ENCODE measurements at regions not wholly inside any gene's neighbourhood (a gene's known extent, or its start where the extent isn't known, plus 50 kb on each side); places are given as distances from the start of the nearest gene placed in this dataset.
A peak's percentile ranks its signal among the peaks of the same experiment; 100 is the strongest.
"Not testable (repeated sequence)": the region's sequence is repeated elsewhere in the genome, so short reads cannot be mapped to it uniquely, and the experiment has no call there.

DNA sequence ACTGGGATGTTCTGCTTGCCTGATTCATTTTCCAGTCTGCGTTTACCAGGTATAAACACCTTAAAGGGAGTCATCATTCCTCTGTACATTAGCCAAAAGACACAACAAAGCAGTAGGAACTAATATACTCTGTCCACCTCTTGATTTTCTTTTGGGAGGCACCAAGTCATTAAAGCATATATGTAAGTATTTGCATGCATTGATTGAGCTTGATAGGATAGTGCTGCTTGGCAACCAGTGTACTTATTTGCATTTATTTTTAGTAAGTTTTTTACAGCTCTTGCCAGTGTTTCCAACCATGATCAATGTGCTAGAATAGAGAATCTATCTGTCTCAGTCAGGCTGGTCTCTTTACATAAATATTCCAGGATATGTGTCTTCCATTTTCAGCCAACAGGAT, 353.3 kb upstream of the SEMA3C start:
- no peak for DNase-seq

DNA sequence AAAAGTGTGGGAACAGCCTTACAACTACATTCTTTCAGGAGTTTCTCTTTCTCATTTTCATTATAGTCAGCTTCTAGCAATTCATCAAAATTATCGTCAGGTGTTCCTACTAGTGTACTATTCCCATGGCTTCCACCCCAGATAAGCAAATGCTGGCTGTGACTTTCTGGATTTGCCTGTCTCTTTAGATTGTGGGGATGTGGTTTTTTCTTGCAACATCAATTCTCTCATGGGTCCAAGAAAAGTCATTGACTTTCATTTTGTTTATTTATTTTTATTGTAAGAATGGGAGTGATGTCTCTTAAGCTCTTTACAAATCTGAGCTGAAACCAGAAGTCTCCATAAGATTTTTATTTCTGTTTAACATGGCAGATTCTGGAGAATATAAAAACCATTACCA, 349.7 kb upstream of the SEMA3C start:
- no peak for DNase-seq

DNA sequence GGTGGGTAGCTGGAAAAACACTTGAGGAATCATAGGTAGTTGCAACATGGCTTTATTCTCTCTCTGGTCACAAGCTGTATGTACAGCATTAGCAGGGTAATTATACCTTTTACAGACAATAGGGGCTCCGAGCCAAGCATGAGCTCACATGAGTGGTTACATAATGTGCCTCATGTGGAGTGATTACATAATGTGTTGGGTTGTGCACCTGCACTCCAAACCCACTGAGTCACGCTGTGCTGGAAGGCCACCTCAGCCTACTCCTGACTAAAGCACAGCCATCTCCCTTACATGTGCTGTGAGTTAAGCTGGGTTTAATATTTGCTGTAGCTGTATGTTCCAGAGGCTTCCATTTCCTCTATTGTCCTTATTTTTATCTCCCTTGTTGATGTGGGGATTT, 348.7 kb upstream of the SEMA3C start:
- DNase-seq: no peak

DNA sequence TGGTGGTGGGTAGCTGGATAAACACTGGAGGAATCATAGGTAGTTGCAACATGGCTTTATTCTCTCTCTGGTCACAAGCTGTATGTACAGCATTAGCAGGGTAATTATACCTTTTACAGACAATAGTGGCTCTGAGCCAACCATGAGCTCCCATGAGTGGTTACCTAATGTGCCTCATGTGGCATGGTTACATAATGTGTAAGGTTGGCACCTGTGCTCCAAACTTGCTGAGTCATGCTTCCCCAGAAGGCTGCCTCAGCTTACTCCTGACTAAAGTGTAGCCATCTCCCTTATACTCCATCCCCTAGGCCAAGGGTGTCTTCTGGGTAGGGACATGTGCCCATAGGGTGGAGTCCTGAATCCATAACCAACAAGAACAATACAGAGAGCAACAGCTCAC, 345.3 kb upstream of the SEMA3C start:
- no peak for DNase-seq

DNA sequence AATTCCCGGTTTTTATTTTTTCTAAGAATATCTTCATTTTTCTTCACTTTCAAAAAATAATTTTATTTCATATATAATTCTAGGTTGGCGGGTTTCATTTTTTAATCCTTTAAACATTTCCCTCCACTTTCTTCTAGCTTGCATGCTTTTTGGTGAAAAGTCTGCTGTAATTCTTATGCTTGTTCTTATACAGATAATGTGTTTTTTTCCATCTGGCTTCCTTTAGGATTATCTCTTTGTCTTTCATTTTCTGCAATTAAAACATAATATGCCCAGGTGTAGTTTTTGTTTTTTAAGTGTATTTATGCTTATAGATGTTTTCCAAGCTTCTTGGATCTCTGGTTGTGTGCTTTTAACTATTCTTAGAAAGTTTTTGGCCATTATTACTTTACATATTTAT, 341.3 kb upstream of the SEMA3C start:
- no peak for DNase-seq

DNA sequence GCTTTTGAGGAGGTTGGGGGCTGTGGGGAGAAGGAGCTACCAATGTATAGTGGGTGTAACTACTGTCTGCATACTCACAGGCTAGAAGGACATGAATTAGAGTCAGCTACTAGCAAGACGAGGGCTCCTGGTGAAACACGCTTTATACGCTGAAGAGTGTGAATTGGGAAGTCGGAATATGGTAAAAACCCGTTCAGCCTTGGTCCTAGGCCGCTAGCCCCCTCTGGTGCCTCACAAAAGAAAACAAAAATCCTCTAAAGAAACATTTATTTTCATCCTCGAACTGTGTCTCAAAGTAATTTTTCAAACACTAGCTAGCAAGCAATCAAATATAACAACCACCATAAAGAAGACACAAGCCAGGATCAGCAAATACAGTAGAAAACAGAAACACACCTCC, 338.1 kb upstream of the SEMA3C start:
- peak; percentile 21 for DNase-seq

DNA sequence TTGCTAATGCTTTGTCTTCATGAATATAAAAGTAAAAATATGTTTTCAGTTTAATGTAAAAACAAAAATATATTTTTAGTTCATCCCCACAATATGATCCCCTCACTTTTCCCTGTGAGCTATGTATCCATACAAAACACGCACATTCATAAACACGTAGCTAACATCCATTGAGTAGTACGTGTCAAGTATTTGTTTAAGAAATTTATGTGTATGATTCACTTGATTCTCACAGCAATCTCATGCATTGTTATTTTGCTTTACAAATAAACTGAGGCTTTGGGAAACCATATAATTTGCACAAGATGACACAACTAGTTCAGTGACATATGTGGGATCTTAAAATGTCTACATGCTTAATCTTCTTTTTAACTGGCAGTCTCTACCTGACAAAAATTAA, 329.6 kb upstream of the SEMA3C start:
- peak; percentile 48 for DNase-seq

DNA sequence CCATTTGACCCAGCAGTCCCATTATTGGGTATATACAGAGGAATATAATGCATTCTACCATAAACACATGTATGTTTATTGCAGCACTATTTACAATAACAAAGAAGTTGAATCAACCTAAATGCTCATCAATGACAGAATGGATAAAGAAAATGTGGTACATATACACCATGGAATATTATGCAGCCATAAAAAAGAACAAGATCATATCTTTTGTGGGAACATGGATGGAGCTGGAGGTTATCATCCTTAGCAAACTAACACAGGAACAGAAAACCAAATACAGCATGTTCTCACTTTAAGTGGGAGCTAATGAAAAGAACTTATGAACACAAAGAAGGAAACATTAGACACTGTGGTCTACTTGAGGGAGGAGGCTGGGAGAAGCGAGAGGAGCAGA, 328.5 kb upstream of the SEMA3C start:
- DNase-seq: not testable (repeated sequence)

DNA sequence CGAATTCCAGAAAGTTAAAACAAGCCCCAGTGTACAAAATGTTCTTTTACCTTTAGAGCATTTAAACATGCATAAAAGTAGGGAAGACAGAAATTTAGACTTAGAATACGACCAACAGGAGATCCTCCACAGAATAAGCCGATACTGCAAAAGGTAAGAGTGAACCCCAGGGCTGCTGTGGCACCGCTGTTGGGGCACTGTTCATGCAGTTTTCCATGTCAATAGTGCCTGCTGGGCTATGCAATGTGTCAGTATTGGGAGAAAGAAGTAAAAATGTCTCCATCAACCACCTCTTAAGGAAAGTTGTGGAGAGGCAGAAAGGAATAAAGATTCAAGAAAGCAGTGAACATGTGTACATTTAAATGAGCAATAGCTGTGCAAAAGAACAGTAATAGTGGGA, 326.5 kb upstream of the SEMA3C start:
- no peak for DNase-seq

DNA sequence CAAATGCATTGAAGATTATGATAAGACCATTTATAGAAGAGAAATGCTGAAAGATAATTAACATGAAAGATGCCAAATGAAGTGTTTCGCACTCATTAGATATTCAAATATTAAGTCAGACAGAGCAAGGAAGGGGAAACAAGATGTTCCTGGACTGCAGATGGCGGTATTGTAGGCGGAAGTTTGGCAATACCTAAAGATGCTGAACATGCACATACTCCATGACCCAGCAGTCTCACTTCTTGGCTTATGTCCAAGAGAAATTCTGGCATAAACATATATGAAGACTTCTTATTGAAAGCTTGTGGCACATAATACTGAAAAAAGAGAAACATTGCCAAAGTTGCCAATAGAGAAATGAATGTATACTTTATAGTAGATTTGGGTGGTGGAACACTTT, 325.4 kb upstream of the SEMA3C start:
- peak; percentile 4 for DNase-seq

DNA sequence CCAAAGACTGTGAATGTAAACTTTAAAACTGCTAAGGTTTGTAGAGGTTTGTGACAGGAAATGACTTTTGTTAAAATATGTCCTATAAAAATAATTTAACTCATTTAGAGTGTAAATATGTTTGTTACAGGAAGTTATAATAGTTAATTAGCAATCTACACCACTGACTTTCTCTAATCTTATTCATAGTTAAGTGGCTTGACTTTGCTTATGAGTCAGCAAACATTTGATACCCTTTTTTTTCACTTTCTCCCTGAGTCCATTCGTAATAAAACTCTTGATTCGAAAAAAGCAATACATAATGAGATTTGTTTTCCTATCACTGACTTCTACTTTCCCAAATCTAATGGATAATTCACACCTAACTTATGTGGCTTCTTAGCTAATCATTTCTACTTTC, 317.7 kb upstream of the SEMA3C start:
- DNase-seq: no peak

DNA sequence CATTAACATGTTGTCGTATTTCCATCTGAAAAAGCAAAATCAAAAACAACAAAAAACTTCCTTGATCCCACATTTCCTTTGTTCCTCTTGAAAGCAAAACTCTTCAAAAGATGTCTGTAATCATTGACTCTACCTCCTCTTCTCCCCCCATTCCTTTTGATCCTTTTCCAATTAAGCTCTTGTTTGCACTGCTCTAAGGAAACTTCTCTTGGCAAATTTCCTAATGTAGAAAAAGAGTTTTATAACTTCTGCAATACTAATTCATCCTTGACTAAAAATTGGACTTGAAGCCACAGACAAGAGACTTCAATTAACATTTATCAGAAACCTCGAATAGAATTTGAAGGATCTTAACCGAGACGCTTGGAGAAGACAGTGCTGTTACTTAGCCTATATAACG, 317.1 kb upstream of the SEMA3C start:
- DNase-seq: no peak

DNA sequence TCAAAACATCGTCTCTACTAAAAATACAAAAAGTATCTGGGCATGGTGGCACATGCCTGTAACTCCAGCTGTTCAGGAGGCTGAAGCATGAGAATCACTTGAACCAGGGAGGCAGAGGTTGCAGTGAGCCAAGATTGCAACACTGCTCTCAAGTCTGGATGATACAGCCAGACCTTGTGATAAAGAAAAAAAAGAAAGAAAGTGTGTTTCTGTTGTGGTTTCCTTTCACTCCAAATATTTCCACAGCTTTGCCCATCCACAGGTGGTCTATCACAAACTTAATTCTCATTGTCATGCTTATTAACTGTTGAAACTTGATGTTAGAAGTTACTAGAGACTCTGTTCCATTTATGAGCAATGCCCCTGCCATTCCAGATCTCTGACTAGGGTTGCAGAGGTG, 316.0 kb upstream of the SEMA3C start:
- DNase-seq: no peak

DNA sequence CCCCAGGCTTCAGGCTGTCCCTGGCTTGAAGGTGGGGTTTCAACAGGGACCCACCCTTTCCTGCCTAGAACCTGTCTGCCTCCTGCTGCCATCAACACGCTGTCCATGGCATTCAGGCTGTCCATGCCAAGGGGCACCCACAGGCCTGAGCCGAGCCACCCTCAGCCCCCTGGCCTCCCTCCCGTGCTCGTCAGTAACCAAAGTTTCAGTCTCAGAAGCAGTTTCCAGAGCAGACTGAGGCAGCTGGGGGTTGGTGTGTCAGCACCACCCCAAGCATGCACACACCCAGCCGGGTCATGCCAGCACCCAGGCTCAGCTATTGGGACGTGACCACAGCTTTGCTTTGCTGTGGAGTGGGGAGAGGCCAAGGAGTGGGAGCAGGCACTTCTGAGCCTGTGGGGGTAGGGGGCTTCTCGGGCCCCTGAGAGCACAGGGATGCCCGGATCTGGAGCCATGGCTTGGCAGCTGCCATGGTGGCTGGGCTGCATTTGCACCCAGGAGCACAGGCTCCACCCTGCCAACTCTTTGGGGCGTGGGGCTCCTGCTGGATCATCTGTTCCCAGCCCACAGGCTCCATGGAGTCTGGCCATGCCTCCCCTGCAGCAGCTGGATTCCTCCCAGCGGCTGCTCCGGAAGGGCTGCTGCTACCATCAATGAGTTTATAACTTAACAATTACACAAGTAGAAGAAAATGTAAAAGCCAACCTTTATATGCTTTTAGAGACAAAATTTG, 314.5 kb upstream of the SEMA3C start:
- DNase-seq: no peak

DNA sequence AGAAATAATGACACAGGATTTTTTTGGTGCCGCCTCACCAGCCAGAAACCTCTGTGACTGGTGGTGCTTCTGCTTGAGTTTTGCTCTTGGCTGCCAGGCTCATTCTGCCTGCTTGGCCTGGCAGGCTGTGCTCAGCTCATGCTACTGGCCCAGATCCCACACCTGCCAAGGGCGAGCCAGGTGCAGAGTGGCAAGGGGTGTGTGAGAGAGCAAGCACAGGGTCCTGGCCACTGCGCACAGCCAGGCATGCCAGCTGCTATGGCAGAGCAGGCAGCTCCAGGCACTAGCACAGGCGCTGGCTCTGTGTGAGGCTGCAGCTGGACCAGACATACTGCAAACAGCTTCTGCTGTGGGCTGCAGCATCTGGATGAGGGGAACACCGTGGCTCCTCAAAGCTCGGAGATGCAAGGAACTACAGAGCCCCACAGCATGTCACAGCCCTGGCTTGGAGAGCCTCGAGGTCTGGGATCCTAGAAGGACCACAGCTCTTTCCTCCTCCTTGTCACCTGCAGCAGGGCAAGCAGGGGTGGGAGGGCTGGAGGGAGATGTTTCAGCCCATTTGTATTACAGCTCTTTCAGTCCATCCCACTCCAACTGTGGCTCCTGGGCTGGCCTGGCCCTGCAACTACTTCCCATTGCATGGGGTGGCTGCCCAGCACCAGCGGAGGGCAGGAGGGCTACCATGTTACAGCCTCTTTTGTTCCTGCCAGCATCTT, 313.4 kb upstream of the SEMA3C start:
- no peak for DNase-seq

DNA sequence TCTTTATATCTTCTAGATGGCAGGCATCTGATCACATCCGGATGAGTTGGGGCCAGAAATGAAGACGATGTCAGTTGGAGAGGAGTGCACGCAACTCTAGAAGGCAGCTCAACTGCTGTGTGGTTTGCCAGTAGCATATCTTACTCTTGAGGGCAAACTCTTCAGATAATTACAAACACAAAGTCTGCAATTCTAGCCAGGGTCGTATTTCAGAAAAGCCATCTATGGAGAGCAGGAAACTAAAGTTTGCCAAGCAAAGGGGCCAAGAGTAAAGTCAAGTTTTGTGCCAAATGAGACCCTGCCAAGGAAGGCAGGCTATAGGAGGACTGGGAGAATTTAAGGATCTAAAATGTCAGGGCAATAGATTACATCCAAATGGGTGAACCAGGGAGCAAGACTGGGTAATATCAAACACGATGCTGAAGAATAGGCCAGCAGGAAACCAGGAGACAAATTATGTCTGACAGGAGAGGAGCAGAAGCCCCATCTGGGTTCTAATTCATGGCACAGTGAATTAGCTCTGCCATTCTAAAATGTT, 312.5 kb upstream of the SEMA3C start:
- no peak for DNase-seq

DNA sequence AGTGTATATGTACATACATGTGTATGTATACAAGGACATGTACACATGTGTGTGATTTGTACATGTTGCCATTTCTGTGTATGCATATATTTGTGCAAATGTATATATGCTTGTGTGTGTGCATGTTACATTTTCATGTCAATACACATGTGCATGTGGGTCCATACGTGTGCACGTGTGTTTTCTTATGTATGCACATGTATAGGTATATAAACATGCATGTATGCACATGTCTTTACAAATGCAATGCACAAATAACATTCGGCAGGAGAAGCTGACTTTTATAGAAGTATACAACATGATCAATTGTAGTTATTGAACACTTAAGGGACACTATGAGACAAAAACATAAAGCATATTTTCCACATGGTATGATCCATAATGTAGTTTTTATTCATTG, 307.4 kb upstream of the SEMA3C start:
- DNase-seq: no peak

DNA sequence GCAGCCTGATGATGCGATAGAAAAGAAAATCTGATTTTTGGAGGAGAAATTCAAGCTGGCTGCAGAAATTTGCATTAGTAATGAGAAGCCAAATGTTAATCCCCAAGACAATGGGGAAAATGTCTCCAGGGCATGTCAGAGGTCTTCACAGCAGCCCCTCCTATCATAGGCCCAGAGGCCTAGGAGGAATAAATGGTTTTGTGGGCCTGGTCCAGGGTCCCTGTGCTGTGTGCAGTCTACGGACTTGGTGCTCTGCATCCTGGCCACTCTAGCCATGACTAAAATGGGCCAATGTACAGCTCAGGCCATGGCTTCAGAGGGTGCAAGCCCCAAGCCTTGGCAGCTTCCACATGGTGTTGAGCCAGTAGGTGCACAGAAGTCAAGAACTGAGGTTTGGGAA, 303.8 kb upstream of the SEMA3C start:
- not testable (repeated sequence) for DNase-seq

DNA sequence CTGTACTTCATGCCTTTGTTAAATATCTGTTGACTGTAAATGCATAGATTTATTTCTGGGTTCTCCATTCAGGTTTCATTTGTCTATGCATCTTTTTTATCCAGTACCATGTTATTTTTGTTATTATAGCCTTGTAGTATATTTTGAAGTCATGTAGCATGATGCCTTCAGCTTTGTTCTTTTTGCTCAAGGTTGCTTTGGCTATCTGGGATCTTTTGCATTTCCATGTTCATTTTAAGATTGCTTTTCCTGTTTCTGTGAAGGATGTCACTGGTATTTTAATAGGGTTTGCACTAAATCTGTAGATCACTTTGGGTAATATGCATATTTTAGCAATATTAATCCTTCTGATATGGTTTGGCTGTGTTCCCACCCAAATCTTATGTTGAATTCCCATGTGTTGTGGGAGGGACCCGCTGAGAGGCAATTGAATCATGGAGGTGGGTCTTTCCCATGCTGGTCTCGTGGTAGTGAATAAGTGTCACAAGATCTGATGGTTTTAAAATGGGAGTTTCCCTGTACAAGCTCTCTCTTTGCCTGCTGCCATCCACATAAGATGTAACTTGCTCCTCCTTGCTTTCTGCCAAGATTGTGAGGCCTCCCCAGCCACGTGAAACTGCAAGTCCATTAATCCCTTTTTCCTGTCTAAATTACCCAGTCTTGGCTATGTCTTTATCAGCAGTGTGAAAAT, 302.8 kb upstream of the SEMA3C start:
- no peak for DNase-seq

DNA sequence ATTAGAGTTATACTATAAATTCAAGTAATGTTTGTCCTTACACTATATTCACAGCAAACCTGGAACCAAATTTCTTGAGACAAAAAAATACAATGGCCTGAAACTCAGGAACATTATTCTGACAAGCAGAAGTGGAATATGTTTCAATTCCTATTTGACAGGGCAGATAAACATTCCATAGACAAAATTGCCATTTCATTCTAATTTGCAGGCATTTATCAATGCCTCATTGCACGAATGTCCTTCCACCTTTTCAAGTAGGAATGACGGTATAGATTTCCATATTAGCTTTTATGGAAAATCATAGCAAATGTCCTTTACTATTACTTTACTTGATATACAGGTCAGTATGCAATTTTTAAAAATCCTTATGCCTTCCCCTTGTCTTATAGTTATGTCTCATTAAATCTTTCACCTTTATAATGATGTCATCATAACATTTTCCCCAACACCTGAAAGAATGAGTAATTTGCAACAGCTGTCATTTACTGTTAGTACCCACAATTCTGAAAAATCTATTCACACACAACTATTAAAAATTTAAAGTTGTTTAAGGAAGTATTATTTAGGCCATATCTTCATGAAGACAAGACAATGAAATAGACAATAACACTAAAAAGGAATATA, 299.7 kb upstream of the SEMA3C start:
- DNase-seq: no peak

DNA sequence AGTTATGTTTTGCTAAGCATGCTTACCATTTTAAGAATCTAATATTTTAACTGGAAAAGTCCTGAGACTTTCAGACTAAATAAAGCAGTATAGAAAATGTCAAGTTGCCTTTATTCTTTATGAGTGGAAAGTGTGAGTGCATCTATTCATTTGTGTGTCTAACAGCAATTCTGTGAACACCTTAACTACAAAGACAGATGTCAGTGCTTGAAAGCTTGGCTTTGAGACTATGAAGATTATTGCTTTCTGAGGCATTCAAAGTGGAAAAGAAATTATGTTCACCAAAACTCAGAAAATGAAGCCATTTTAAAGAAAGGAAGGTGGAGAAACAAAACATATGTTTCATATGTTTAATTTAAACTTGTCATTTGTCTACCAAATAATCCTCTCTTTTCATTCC, 294.5 kb upstream of the SEMA3C start:
- DNase-seq: no peak

DNA sequence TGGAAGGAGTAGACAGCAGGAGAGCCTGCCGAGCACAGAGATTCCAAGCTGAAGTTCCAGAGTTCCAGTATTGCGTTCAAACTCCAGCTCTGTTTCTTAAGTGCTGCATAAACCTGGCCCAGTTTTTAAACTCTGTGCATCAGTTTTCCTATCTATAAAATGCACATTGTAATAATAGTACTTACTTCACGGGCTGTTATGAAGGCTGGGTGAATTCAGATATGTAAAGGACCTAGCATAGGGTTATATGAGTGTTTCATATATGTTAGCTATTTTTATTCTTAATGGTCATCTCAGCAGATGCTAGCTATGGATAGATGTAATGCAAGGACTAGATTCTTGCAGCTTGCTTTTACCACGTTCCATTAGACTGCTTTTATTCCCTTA, 293.1 kb upstream of the SEMA3C start:
- DNase-seq: no peak

DNA sequence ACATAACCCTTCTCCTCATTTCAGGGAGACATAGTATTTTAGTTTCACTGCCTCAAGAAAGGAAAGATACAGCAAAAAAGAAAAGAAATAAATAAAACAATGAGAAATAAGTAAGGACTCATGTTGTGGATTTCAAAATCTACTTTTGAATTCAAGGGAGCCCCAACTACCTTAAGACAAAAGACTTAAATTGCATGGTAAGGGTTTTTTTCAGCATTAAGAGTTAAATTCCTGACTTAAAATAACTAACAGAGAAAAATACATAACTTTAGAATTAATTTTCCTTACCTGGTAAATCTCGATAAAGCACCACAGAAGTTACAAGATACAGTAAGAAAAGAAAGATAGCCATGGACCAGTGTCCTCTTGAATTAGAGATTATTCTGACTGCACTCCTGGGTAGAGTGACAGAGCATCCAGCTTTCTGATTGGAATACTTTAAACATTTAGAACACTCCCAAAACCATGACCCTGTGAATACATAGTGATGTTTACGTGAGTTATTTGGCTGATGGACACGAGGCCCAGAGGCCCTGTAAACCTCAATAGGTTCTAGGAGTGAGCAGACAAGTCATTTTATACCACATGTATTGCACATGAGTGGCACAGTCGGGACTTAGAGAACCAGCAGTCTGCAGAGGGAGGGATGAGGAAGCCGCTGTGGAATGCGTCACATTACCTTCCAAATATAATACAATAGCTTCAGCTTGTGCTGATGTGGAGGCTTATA, 292.5 kb upstream of the SEMA3C start:
- peak; percentile 79 for DNase-seq
